ENCODE measurements at regions not wholly inside any gene's neighbourhood (a gene's known extent, or its start where the extent isn't known, plus 50 kb on each side); places are given as distances from the start of the nearest gene placed in this dataset.

DNA sequence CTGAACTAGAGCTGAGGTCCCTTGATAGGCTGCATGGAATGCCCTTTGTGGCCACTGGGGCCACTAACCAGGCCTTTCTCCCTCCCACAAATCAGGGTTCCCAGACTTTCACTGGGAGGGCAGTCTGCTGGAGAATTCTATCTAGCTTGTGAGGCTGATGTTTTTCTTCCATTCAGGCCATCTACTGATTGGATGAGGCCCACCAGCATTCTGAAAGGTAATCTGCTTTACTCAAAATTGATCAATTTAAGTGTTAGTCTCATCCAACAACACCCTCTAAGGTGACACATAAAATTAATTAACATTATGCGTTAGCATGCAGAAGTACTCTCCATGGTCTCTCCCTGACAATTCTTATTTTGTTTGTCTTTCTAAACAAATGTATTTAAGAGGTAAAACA, 80.5 kb downstream of the RTP4 start:
- no peak for DNase-seq (ENCODE audit: low read depth)
- TF ChIP-seq, protein P1, sequence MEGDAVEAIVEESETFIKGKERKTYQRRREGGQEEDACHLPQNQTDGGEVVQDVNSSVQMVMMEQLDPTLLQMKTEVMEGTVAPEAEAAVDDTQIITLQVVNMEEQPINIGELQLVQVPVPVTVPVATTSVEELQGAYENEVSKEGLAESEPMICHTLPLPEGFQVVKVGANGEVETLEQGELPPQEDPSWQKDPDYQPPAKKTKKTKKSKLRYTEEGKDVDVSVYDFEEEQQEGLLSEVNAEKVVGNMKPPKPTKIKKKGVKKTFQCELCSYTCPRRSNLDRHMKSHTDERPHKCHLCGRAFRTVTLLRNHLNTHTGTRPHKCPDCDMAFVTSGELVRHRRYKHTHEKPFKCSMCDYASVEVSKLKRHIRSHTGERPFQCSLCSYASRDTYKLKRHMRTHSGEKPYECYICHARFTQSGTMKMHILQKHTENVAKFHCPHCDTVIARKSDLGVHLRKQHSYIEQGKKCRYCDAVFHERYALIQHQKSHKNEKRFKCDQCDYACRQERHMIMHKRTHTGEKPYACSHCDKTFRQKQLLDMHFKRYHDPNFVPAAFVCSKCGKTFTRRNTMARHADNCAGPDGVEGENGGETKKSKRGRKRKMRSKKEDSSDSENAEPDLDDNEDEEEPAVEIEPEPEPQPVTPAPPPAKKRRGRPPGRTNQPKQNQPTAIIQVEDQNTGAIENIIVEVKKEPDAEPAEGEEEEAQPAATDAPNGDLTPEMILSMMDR (conservative IDR thresholded peaks at IDR 0.05; ENCODE audit: low read depth, low read length), result no peak
- H3K4me3 ChIP-seq (ENCODE audit: low read depth, low read length), result no peak overlapping the region

- no peak overlapping the region for H3K4me3 ChIP-seq (ENCODE audit: low read depth, low read length)
- TF ChIP-seq, protein P1 (conservative IDR thresholded peaks at IDR 0.05; ENCODE audit: low read depth, low read length), result no peak
- no peak for DNase-seq (ENCODE audit: low read depth)
Observed at GRCh38 chr3:187447737-187448136, 79.6 kb downstream of the RTP4 start.

GRCh38 chr3:187445356-187445755, 77.2 kb downstream of the RTP4 start:
- TF ChIP-seq, protein P1 (conservative IDR thresholded peaks at IDR 0.05; ENCODE audit: low read depth, low read length), result no peak
- DNase-seq (ENCODE audit: low read depth), result no peak
- no peak overlapping the region for H3K4me3 ChIP-seq (ENCODE audit: low read depth, low read length)

DNA sequence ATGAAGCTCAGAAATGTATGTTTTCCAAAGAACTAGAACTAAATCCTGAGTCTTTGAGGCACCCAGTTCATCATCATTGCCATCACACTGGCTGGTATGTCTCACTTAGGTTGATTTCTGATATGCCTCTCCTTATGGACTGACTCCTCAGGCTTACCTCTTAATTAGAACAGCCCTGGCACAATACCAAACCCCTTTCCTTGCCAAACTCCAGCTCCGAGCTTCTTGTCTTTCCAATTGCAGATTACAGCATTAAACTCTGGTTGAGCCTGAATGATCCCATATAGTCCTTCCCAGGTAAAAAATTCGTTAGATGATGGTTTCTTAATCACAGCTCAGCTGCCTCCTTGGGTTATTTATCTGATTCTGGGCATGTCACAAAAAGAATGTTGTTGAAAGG, 66.3 kb downstream of the RTP4 start:
- no peak overlapping the region for H3K4me3 ChIP-seq (ENCODE audit: low read depth, low read length)
- TF ChIP-seq, protein P1 (conservative IDR thresholded peaks at IDR 0.05; ENCODE audit: low read depth, low read length), result no peak
- no peak for DNase-seq (ENCODE audit: low read depth)

GRCh38 chr3:187430576-187430975, 62.4 kb downstream of the RTP4 start:
- DNase-seq (ENCODE audit: low read depth), result no peak
- TF ChIP-seq, protein P1 (conservative IDR thresholded peaks at IDR 0.05; ENCODE audit: low read depth, low read length), result peak; percentile 50
- no peak overlapping the region for H3K4me3 ChIP-seq (ENCODE audit: low read depth, low read length)

Data from epithelial cell of proximal tubule (primary cell).